A549 (cell line): ENCODE measurements at regions not wholly inside any gene's neighbourhood (a gene's known extent, or its start where the extent isn't known, plus 50 kb on each side); places are given as distances from the start of the nearest gene placed in this dataset.

Experiments
- ATAC-seq, 2 experiments: fragments of 200-7000 bp in 1 of 2; fragments of >200 bp in 1 of 2; cut with Nextera tagmentation in 1 of 2; cut with Tn5 transposase in 1 of 2; 3 replicates each; pipeline versions ENCODE4 v1.8.0 to v1.9.1; 2018 to 2020; ENCODE audit warnings: mild to moderate bottlenecking in 1 of 2, moderate library complexity in 1 of 2
- CTCF ChIA-PET: fragments of 300-600 bp; sonication (Branson Sonifier 250); formaldehyde crosslinking; extraction: SDS; loops from one replicate; lab custom pipeline; 2021; ENCODE audit warnings: antibody characterized with exemption, inconsistent platforms; lab: Yijun Ruan, JAX
- POLR2A ChIA-PET: fragments of 350-600 bp; formaldehyde crosslinking; extraction: SDS; loops from one replicate; lab custom pipeline; 2021; ENCODE audit warnings: antibody characterized with exemption, inconsistent platforms; lab: Yijun Ruan, JAX
- DNase-seq, 2 experiments: peaks; one replicate each; pipeline versions ENCODE4 v3.0.0 to v3.0.0-alpha.2; 2011 to 2016; ENCODE audit warnings: low read depth in 1 of 2, low spot score in 1 of 2
- FAIRE-seq: peaks from 2 replicates; lab custom pipeline; 2011; peaks lifted over from hg19 to GRCh38; lab: Jason Lieb, UNC
- H3K27ac ChIP-seq, 2 experiments: fragments of >200 bp; sonication (Bioruptor Twin); formaldehyde crosslinking; 3 replicates each; pipeline ENCODE4 v1.5.1; 2016 to 2017
- H3K4me1 ChIP-seq: fragments of >200 bp; sonication (Bioruptor Twin); formaldehyde crosslinking; 3 replicates; pipeline ENCODE4 v1.6.1; 2016
- H3K4me2 ChIP-seq: fragments of >200 bp; sonication (Bioruptor Twin); formaldehyde crosslinking; 3 replicates; pipeline ENCODE4 v1.6.1; 2016
- H3K4me3 ChIP-seq: fragments of >200 bp; sonication (Bioruptor Twin); formaldehyde crosslinking; 3 replicates; pipeline ENCODE4 v1.5.1; 2016
- H3K9me3 ChIP-seq: fragments of >200 bp; sonication (Bioruptor Twin); formaldehyde crosslinking; 3 replicates; pipeline ENCODE4 v1.6.1; 2016
- ATOH8 ChIP-seq: fragments of 250-450 bp; sonication (Bioruptor Pico); IDR thresholded peaks from 2 replicates; pipeline ENCODE4 v1.5.0; 2020; ENCODE audit warnings: low read depth, mild to moderate bottlenecking, moderate library complexity
- BHLHE40 ChIP-seq: IDR thresholded peaks from 2 replicates; pipeline ENCODE4 v1.6.1; 2012; ENCODE audit warnings: low read depth, low read length, inconsistent platforms
- CBX2 ChIP-seq: fragments of 200-600 bp; sonication (generic); IDR thresholded peaks from 2 replicates; pipeline ENCODE4 v1.6.1; 2016; ENCODE audit warnings: low read depth, mild to moderate bottlenecking, borderline replicate concordance
- CBX8 ChIP-seq: fragments of 200-600 bp; sonication (generic); IDR thresholded peaks from 2 replicates; pipeline ENCODE4 v1.6.1; 2016
- CHD4 ChIP-seq: fragments of 200-600 bp; sonication (generic); IDR thresholded peaks from 2 replicates; pipeline ENCODE4 v1.6.1; 2016; ENCODE audit warnings: antibody characterized with exemption, mild to moderate bottlenecking, borderline replicate concordance
- E2F6 ChIP-seq: IDR thresholded peaks from 2 replicates; pipeline ENCODE4 v1.6.1; 2012; ENCODE audit warnings: low read depth, borderline replicate concordance
- EHF ChIP-seq: fragments of 250-450 bp; sonication (Bioruptor Pico); IDR thresholded peaks from 2 replicates; pipeline ENCODE4 v1.5.0; 2020; ENCODE audit warnings: mild to moderate bottlenecking
- ELK1 ChIP-seq: fragments of 150-350 bp; IDR thresholded peaks from 2 replicates; pipeline ENCODE4 v1.6.1; 2014; ENCODE audit warnings: low read depth, mild to moderate bottlenecking, low read length
- EP300 ChIP-seq, 2 experiments: fragments of >200 bp; sonication (Bioruptor Twin); formaldehyde crosslinking; IDR thresholded peaks; 2 replicates in 1 of 2; 3 replicates in 1 of 2; pipeline ENCODE4 v1.6.1; 2016 to 2017
- FOSL2 ChIP-seq, 2 experiments: fragments of 450-650 bp in 1 of 2; fragments of >200 bp in 1 of 2; sonication (Bioruptor Twin) in 1 of 2; formaldehyde crosslinking; IDR thresholded peaks; 2 replicates each; pipeline versions ENCODE4 v1.5.0 to v1.6.1; 2016 to 2020; ENCODE audit warnings: mild to moderate bottlenecking in 1 of 2, moderate library complexity in 1 of 2
- GATA3 ChIP-seq: IDR thresholded peaks from 2 replicates; pipeline ENCODE4 v1.6.1; 2012; ENCODE audit warnings: borderline replicate concordance
- HDAC2 ChIP-seq: fragments of 200-600 bp; sonication (generic); IDR thresholded peaks from 2 replicates; pipeline ENCODE4 v1.6.1; 2016
- HEYL ChIP-seq: fragments of 250-450 bp; sonication (Bioruptor Pico); IDR thresholded peaks from 2 replicates; pipeline ENCODE4 v1.8.0; 2021; ENCODE audit warnings: mild to moderate bottlenecking, moderate library complexity
- HMGXB4 ChIP-seq: fragments of 250-450 bp; sonication (Bioruptor Pico); IDR thresholded peaks from 2 replicates; pipeline ENCODE4 v1.5.0; 2021; ENCODE audit warnings: mild to moderate bottlenecking, moderate library complexity, borderline replicate concordance
- JUN ChIP-seq, 2 experiments: fragments of >200 bp; sonication (Bioruptor Twin); formaldehyde crosslinking; IDR thresholded peaks; 2 replicates in 1 of 2; 3 replicates in 1 of 2; pipeline ENCODE4 v1.6.1; 2016 to 2017
- KDM1A ChIP-seq: fragments of 200-600 bp; sonication (generic); IDR thresholded peaks from 2 replicates; pipeline ENCODE4 v1.6.1; 2016; ENCODE audit warnings: low read depth, mild to moderate bottlenecking
- KDM5A ChIP-seq: fragments of 200-600 bp; sonication (generic); IDR thresholded peaks from 2 replicates; pipeline ENCODE4 v1.6.1; 2016; ENCODE audit warnings: antibody characterized with exemption, mild to moderate bottlenecking
- MAZ ChIP-seq: fragments of 150-350 bp; IDR thresholded peaks from 2 replicates; pipeline ENCODE4 v1.6.1; 2014; ENCODE audit warnings: antibody characterized with exemption, low read depth, low read length, borderline replicate concordance
- MYC ChIP-seq: IDR thresholded peaks from 2 replicates; pipeline ENCODE4 v1.6.1; 2012; ENCODE audit warnings: mild to moderate bottlenecking, inconsistent platforms, low read length, improper control_type of control experiment, borderline replicate concordance
- POLR2AphosphoS2 ChIP-seq: conservative IDR thresholded peaks from 2 replicates; pipeline ENCODE4 v1.6.1; 2012; ENCODE audit warnings: low read length, improper control_type of control experiment, inconsistent platforms
- RARB ChIP-seq: fragments of 250-450 bp; sonication (Bioruptor Pico); IDR thresholded peaks from 2 replicates; pipeline ENCODE4 v1.8.0; 2021; ENCODE audit warnings: mild to moderate bottlenecking, moderate library complexity
- RFX5 ChIP-seq: fragments of 450-650 bp; IDR thresholded peaks from 2 replicates; pipeline ENCODE4 v1.7.1; 2014; ENCODE audit warnings: antibody characterized with exemption, mild to moderate bottlenecking, moderate library complexity
- TFCP2L1 ChIP-seq: fragments of 250-450 bp; sonication (Bioruptor Pico); IDR thresholded peaks from 2 replicates; pipeline ENCODE4 v1.5.0; 2021; ENCODE audit warnings: mild to moderate bottlenecking
- ZC3H11A ChIP-seq: fragments of 450-650 bp; IDR thresholded peaks from 2 replicates; pipeline ENCODE4 v1.6.1; 2014; ENCODE audit warnings: antibody characterized with exemption, mild to moderate bottlenecking
- ZFP36 ChIP-seq: fragments of 450-650 bp; IDR thresholded peaks from 2 replicates; pipeline ENCODE4 v1.6.1; 2014; ENCODE audit warnings: borderline replicate concordance; ENCODE audit not compliant: partially characterized antibody
- ZNF302 ChIP-seq: fragments of 250-450 bp; sonication (Bioruptor Pico); IDR thresholded peaks from 2 replicates; pipeline ENCODE4 v1.9.0; 2021; ENCODE audit warnings: inconsistent platforms, mild to moderate bottlenecking, moderate library complexity
- WGBS: methylation state at CpG from one replicate; pipeline ENCODE4 v1.1.6; 2017; ENCODE audit errors: missing lambda C conversion rate; 5-methylcytosine and 5-hydroxymethylcytosine counted together
- TF ChIP-seq, protein P1 (sequence below): fragments of >200 bp; sonication (Bioruptor Twin); formaldehyde crosslinking; IDR thresholded peaks from 3 replicates; pipeline ENCODE4 v1.6.1; 2016

DNA sequence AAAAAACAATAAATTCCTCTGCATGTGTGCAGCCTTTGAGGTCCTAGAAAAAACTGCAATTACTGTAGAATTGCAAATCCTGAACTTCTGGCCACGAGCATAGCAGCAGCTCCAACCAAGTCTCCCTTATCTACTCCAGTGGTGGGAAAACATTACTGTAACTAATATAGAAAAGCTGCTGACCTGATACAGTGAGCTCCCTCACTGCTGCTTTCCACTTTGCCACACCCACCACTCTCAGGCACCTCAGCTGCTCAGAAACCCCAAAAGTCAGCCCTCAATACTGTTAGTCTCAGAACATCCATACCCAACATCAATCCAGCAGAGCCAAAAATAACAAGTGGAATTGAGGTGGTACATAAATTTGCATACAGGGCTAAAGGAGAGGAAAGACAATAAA lies 192.5 kb downstream of the POU4F1 start:
- TF ChIP-seq EP300 (IDR thresholded peaks at IDR 0.05) (no peak), ZFP36 (no peak), EHF (CRISPR knock-in tag) (no peak), MAZ (no peak), CBX8 (no peak), RFX5 (no peak), HDAC2 (no peak), ELK1 (no peak), JUN (IDR thresholded peaks at IDR 0.05) (no peak), BHLHE40 (no peak)
- TF ChIP-seq, protein P1, sequence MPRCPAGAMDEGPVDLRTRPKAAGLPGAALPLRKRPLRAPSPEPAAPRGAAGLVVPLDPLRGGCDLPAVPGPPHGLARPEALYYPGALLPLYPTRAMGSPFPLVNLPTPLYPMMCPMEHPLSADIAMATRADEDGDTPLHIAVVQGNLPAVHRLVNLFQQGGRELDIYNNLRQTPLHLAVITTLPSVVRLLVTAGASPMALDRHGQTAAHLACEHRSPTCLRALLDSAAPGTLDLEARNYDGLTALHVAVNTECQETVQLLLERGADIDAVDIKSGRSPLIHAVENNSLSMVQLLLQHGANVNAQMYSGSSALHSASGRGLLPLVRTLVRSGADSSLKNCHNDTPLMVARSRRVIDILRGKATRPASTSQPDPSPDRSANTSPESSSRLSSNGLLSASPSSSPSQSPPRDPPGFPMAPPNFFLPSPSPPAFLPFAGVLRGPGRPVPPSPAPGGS = no peak
- WGBS = 6% methylated on average over 1 of the region's 1 CpG
- ChIA-PET POLR2A (no interaction called here), CTCF (no interaction called here)
- H3K9me3 ChIP-seq = no peaks in the 10 kb centered on the region
- no peak overlapping the region for H3K4me3 ChIP-seq
- ATAC-seq (no peak), DNase-seq (no peak), FAIRE-seq (no peak)
- no peaks in the 10 kb centered on the region for H3K4me1 ChIP-seq
- H3K4me2 ChIP-seq = no peak overlapping the region
- no peak overlapping the region for H3K27ac ChIP-seq

- WGBS = 0% methylated on average over 2 of the region's 2 CpGs
- ChIA-PET CTCF (no interaction called here), POLR2A (no interaction called here)
- ATAC-seq (no peak), DNase-seq (no peak), FAIRE-seq (no peak)
- Histone ChIP-seq H3K4me3 (no peak overlapping the region), H3K9me3 (no peaks in the 10 kb centered on the region), H3K27ac (no peak overlapping the region), H3K4me1 (no peaks in the 10 kb centered on the region), H3K4me2 (no peak overlapping the region)
- no peak for TF ChIP-seq KDM1A
- no peak for TF ChIP-seq HMGXB4
- no peak for TF ChIP-seq E2F6
These were observed 193.2 kb downstream of the POU4F1 start for GRCh38 chr13:78410164-78410563.

- CTCF ChIA-PET = no interaction called here
- no peak for ATAC-seq
- no peak overlapping the region for H3K27ac ChIP-seq
- WGBS = 2% methylated on average over 2 of the region's 2 CpGs
- DNase-seq = no peak
- no peaks in the 10 kb centered on the region for H3K9me3 ChIP-seq
- H3K4me3 ChIP-seq = no peak overlapping the region
- no peak overlapping the region for H3K4me2 ChIP-seq
- no peak for TF ChIP-seq GATA3
- TF ChIP-seq CBX2 = no peak
- TF ChIP-seq ATOH8 (CRISPR knock-in tag) = no peak
- TF ChIP-seq CHD4 = no peak
- no peak for TF ChIP-seq POLR2AphosphoS2
- no peak for TF ChIP-seq RARB
- TF ChIP-seq EHF (CRISPR knock-in tag) = no peak
- TF ChIP-seq HMGXB4 = no peak
- TF ChIP-seq TFCP2L1 (CRISPR knock-in tag) = no peak
- no peak for TF ChIP-seq MYC
- TF ChIP-seq HDAC2 = no peak
- TF ChIP-seq, protein P1 = no peak
- no peak for TF ChIP-seq ZNF302 (CRISPR knock-in tag)
- TF ChIP-seq CBX8 = no peak
- TF ChIP-seq FOSL2 (IDR thresholded peaks at IDR 0.05) = no peak
- no peak for TF ChIP-seq FOSL2 (CRISPR knock-in tag; IDR thresholded peaks at IDR 0.05)
- no peak for TF ChIP-seq ZC3H11A
- no peak for TF ChIP-seq HEYL (CRISPR knock-in tag)
- TF ChIP-seq KDM5A = no peak
- TF ChIP-seq, all 56 proteins: peak for 0
- no peaks in the 10 kb centered on the region for H3K4me1 ChIP-seq
- POLR2A ChIA-PET = no interaction called here
- no peak for FAIRE-seq
These were observed 194.2 kb downstream of the POU4F1 start for GRCh38 chr13:78409172-78409571.
